Muscle of arm (tissue), 1 donor: ENCODE measurements at regions not wholly inside any gene's neighbourhood (a gene's known extent, or its start where the extent isn't known, plus 50 kb on each side); places are given as distances from the start of the nearest gene placed in this dataset.

ENCODE experiments used
- DNase-seq: peaks from one replicate; pipeline ENCODE4 v3.0.0-alpha.2; 2013

- no peak for DNase-seq
These were observed 202.1 kb upstream of the GHITM start for GRCh38 chr10:83937161-83937560.

GRCh38 chr10:83937826-83938225 is 201.5 kb upstream of the GHITM start:
- DNase-seq = no peak

- no peak for DNase-seq
These were observed 198.1 kb upstream of the GHITM start for GRCh38 chr10:83941189-83941588.

GRCh38 chr10:83942410-83942809 is 196.9 kb upstream of the GHITM start:
- DNase-seq = no peak

GRCh38 chr10:83943049-83943448 is 196.3 kb upstream of the GHITM start:
- DNase-seq = no peak

- DNase-seq = no peak
These were observed 195.4 kb upstream of the GHITM start for GRCh38 chr10:83943920-83944319.

- no peak for DNase-seq
These were observed 193.2 kb upstream of the GHITM start for GRCh38 chr10:83945982-83946718.

GRCh38 chr10:83952314-83952713 is 187.0 kb upstream of the GHITM start:
- DNase-seq = no peak

- no peak for DNase-seq
These were observed 185.7 kb upstream of the GHITM start for GRCh38 chr10:83953589-83953988.

- DNase-seq = no peak
These were observed 185.0 kb upstream of the GHITM start for GRCh38 chr10:83954193-83954799.

- DNase-seq = no peak
These were observed 183.9 kb upstream of the GHITM start for GRCh38 chr10:83955406-83955805.

GRCh38 chr10:83957168-83957947 is 182.0 kb upstream of the GHITM start:
- no peak for DNase-seq

GRCh38 chr10:83959328-83959727 is 180.0 kb upstream of the GHITM start:
- DNase-seq = no peak

- no peak for DNase-seq
These were observed 179.2 kb upstream of the GHITM start for GRCh38 chr10:83960125-83960524.

- DNase-seq = no peak
These were observed 177.7 kb upstream of the GHITM start for GRCh38 chr10:83961620-83962019.

GRCh38 chr10:83963446-83963845 is 175.9 kb upstream of the GHITM start:
- DNase-seq = no peak

GRCh38 chr10:83965473-83965872 is 173.8 kb upstream of the GHITM start:
- no peak for DNase-seq

GRCh38 chr10:83968052-83968451 is 171.3 kb upstream of the GHITM start:
- no peak for DNase-seq

- DNase-seq = no peak
These were observed 160.5 kb upstream of the GHITM start for GRCh38 chr10:83978681-83979383.

- no peak for DNase-seq
These were observed 156.5 kb upstream of the GHITM start for GRCh38 chr10:83982812-83983211.

GRCh38 chr10:83983578-83984255 is 155.6 kb upstream of the GHITM start:
- DNase-seq = no peak

- DNase-seq = no peak
These were observed 155.1 kb upstream of the GHITM start for GRCh38 chr10:83984256-83984640.
